ENCODE measurements at regions not wholly inside any gene's neighbourhood (a gene's known extent, or its start where the extent isn't known, plus 50 kb on each side); places are given as distances from the start of the nearest gene placed in this dataset.

DNA sequence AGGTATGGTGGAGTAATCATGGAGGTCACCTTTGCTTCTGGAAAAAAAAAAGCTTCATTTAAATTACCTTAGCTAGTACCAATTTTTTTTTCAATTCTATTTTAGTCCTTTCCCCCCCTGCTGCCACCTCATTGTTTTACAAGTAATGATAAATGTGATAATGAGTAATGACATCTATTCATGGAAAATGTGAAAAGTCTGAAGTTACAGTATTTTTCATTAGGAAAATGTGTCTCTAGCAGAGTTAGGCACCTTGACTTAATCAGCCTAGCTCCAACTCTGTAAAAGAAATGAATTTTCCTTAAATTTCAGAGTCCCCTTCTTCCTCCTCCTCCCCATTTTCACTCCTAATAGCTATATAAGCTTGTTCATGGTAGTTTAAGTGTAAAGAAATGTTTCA is 204.9 kb upstream of the USP25 start:
- CTCF ChIA-PET, result no interaction called here
- no TSS peak for BruUV-seq (replicated peaks)

DNA sequence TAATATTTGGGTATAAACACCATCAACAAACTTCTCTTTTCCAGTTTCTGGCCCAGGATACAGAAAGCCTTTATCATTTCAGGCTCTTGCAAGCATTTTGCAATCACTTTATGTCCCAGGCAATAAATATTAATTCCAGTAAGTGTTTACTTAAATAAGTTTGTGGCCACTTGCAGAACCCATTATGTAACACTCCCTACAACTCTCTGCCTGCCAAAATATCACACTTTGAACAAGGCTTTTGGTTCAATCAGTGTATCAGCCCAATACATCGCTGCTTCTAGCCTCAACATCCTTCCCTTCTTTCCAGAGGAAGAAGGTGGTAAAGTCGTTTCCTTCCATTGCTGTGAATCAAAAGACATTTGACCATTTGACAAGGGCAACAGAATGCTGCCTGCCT is 203.0 kb upstream of the USP25 start:
- Histone ChIP-seq H3K36me3 (ENCODE audit: control insufficient read depth, insufficient read depth, low read length) (no peaks in the 10 kb centered on the region), H3K9me3 (ENCODE audit: control insufficient read depth, insufficient read depth, low read depth, low read length) (no peaks in the 10 kb centered on the region), H3K4me3 (ENCODE audit: low read depth in 2 of 2, low read length in 2 of 2) (no peak overlapping the region), H3K27me3 (ENCODE audit: control insufficient read depth, insufficient read depth, low read length) (no peaks in the 10 kb centered on the region), H3K27ac (ENCODE audit: low read length) (no peak overlapping the region), H3K4me1 (ENCODE audit: control insufficient read depth, insufficient read depth, low read length) (no peaks in the 10 kb centered on the region)
- ATAC-seq (no peak), DNase-seq (ENCODE audit: low read depth, low spot score) (no peak)
- intact Hi-C loops (cut with micrococcal nuclease; ENCODE audit: unreplicated experiment), result no loop called here
- in situ Hi-C loops (cut with HindIII; ENCODE audit: low pct_unique_long_range_greater_than_20kb, low sequenced_read_pairs), result no loop called here
- no TSS peak for BruUV-seq (replicated peaks)
- TF ChIP-seq TCF7L2 (IDR thresholded peaks at IDR 0.05; ENCODE audit: low read depth, low read length) (no peak), POLR2AphosphoS5 (IDR thresholded peaks at IDR 0.05; ENCODE audit: low read depth, low read length) (no peak), SIN3A (IDR thresholded peaks at IDR 0.05; ENCODE audit: borderline replicate concordance, insufficient read depth, low read depth, low read length) (no peak)
- TF ChIP-seq, protein P1, sequence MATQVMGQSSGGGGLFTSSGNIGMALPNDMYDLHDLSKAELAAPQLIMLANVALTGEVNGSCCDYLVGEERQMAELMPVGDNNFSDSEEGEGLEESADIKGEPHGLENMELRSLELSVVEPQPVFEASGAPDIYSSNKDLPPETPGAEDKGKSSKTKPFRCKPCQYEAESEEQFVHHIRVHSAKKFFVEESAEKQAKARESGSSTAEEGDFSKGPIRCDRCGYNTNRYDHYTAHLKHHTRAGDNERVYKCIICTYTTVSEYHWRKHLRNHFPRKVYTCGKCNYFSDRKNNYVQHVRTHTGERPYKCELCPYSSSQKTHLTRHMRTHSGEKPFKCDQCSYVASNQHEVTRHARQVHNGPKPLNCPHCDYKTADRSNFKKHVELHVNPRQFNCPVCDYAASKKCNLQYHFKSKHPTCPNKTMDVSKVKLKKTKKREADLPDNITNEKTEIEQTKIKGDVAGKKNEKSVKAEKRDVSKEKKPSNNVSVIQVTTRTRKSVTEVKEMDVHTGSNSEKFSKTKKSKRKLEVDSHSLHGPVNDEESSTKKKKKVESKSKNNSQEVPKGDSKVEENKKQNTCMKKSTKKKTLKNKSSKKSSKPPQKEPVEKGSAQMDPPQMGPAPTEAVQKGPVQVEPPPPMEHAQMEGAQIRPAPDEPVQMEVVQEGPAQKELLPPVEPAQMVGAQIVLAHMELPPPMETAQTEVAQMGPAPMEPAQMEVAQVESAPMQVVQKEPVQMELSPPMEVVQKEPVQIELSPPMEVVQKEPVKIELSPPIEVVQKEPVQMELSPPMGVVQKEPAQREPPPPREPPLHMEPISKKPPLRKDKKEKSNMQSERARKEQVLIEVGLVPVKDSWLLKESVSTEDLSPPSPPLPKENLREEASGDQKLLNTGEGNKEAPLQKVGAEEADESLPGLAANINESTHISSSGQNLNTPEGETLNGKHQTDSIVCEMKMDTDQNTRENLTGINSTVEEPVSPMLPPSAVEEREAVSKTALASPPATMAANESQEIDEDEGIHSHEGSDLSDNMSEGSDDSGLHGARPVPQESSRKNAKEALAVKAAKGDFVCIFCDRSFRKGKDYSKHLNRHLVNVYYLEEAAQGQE (IDR thresholded peaks at IDR 0.05; ENCODE audit: insufficient read depth in 1 of 2, low read depth in 2 of 2, low read length in 1 of 2), result no peak
- TF ChIP-seq, protein P2, sequence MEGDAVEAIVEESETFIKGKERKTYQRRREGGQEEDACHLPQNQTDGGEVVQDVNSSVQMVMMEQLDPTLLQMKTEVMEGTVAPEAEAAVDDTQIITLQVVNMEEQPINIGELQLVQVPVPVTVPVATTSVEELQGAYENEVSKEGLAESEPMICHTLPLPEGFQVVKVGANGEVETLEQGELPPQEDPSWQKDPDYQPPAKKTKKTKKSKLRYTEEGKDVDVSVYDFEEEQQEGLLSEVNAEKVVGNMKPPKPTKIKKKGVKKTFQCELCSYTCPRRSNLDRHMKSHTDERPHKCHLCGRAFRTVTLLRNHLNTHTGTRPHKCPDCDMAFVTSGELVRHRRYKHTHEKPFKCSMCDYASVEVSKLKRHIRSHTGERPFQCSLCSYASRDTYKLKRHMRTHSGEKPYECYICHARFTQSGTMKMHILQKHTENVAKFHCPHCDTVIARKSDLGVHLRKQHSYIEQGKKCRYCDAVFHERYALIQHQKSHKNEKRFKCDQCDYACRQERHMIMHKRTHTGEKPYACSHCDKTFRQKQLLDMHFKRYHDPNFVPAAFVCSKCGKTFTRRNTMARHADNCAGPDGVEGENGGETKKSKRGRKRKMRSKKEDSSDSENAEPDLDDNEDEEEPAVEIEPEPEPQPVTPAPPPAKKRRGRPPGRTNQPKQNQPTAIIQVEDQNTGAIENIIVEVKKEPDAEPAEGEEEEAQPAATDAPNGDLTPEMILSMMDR (IDR thresholded peaks at IDR 0.05), result no peak
- ChIA-PET CTCF (no interaction called here), POLR2A (no interaction called here)

More for the DNA sequence above, 204.9 kb upstream of the USP25 start:
- POLR2A ChIA-PET, result no interaction called here
- TF ChIP-seq, protein P1 (IDR thresholded peaks at IDR 0.05; ENCODE audit: insufficient read depth in 1 of 2, low read depth in 2 of 2, low read length in 1 of 2), result no peak
- TF ChIP-seq POLR2AphosphoS5 (IDR thresholded peaks at IDR 0.05; ENCODE audit: low read depth, low read length) (no peak), SIN3A (IDR thresholded peaks at IDR 0.05; ENCODE audit: borderline replicate concordance, insufficient read depth, low read depth, low read length) (no peak), TCF7L2 (IDR thresholded peaks at IDR 0.05; ENCODE audit: low read depth, low read length) (no peak)
- TF ChIP-seq, protein P2 (IDR thresholded peaks at IDR 0.05), result no peak
- H3K27me3 ChIP-seq (ENCODE audit: control insufficient read depth, insufficient read depth, low read length), result no peaks in the 10 kb centered on the region
- no peak overlapping the region for H3K4me3 ChIP-seq (ENCODE audit: low read depth in 2 of 2, low read length in 2 of 2)
- ATAC-seq (no peak), DNase-seq (ENCODE audit: low read depth, low spot score) (no peak)
- no peak overlapping the region for H3K27ac ChIP-seq (ENCODE audit: low read length)
- H3K36me3 ChIP-seq (ENCODE audit: control insufficient read depth, insufficient read depth, low read length), result no peaks in the 10 kb centered on the region
- intact Hi-C loops (cut with micrococcal nuclease; ENCODE audit: unreplicated experiment) (no loop called here), in situ Hi-C loops (cut with HindIII; ENCODE audit: low pct_unique_long_range_greater_than_20kb, low sequenced_read_pairs) (no loop called here)
- H3K9me3 ChIP-seq (ENCODE audit: control insufficient read depth, insufficient read depth, low read depth, low read length), result no peaks in the 10 kb centered on the region
- H3K4me1 ChIP-seq (ENCODE audit: control insufficient read depth, insufficient read depth, low read length), result no peaks in the 10 kb centered on the region

Measured in Panc1 (cell line).